ENCODE measurements at regions not wholly inside any gene's neighbourhood (a gene's known extent, or its start where the extent isn't known, plus 50 kb on each side); places are given as distances from the start of the nearest gene placed in this dataset.
"Not testable (repeated sequence)": the region's sequence is repeated elsewhere in the genome, so short reads cannot be mapped to it uniquely, and the experiment has no call there.

GRCh38 chr5:79924936-79925893 lies 65.8 kb downstream of the MTX3 start:
- peak; percentile 22 to 28 for DNase-seq (ENCODE audit: low read depth in 2 of 2)
- TF ChIP-seq, protein P1, sequence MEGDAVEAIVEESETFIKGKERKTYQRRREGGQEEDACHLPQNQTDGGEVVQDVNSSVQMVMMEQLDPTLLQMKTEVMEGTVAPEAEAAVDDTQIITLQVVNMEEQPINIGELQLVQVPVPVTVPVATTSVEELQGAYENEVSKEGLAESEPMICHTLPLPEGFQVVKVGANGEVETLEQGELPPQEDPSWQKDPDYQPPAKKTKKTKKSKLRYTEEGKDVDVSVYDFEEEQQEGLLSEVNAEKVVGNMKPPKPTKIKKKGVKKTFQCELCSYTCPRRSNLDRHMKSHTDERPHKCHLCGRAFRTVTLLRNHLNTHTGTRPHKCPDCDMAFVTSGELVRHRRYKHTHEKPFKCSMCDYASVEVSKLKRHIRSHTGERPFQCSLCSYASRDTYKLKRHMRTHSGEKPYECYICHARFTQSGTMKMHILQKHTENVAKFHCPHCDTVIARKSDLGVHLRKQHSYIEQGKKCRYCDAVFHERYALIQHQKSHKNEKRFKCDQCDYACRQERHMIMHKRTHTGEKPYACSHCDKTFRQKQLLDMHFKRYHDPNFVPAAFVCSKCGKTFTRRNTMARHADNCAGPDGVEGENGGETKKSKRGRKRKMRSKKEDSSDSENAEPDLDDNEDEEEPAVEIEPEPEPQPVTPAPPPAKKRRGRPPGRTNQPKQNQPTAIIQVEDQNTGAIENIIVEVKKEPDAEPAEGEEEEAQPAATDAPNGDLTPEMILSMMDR (IDR thresholded peaks at IDR 0.05; ENCODE audit: low read depth, low read length): peak; percentile 41
- no peak overlapping the region for H3K4me3 ChIP-seq (replicated peaks in 1 of 2; ENCODE audit: low read depth in 2 of 2, low read length in 2 of 2)

- no peak overlapping the region for H3K4me3 ChIP-seq (replicated peaks in 1 of 2; ENCODE audit: low read depth in 2 of 2, low read length in 2 of 2)
- TF ChIP-seq, protein P1 (IDR thresholded peaks at IDR 0.05; ENCODE audit: low read depth, low read length): no peak
- DNase-seq (ENCODE audit: low read depth in 2 of 2): no peak
These were observed 67.6 kb downstream of the MTX3 start for GRCh38 chr5:79923431-79923830.

GRCh38 chr5:79922626-79923025 lies 68.4 kb downstream of the MTX3 start:
- H3K4me3 ChIP-seq (replicated peaks in 1 of 2; ENCODE audit: low read depth in 2 of 2, low read length in 2 of 2): no peak overlapping the region
- TF ChIP-seq, protein P1 (IDR thresholded peaks at IDR 0.05; ENCODE audit: low read depth, low read length): no peak
- no peak for DNase-seq (ENCODE audit: low read depth in 2 of 2)

GRCh38 chr5:79907452-79907851 lies 83.6 kb downstream of the MTX3 start:
- not testable (repeated sequence) for DNase-seq (ENCODE audit: low read depth in 2 of 2); H3K4me3 ChIP-seq (replicated peaks in 1 of 2; ENCODE audit: low read depth in 2 of 2, low read length in 2 of 2)

DNA sequence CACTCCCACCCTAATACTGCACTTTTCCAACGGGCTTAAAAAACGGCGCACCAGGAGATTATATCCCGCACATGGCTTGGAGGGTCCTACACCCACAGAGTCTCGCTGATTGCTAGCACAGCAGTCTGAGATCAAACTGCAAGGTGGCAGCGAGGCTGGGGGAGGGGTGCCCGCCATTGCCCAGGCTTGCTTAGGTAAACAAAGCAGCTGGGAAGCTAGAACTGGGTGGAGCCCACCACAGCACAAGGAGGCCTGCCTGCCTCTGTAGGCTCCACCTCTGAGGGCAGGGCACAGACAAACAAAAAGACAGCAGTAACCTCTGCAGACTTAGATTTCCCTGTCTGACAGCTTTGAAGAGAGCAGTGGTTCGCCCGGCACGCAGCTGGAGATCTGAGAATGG lies 88.5 kb downstream of the MTX3 start:
- not testable (repeated sequence) for DNase-seq (ENCODE audit: low read depth in 2 of 2); H3K4me3 ChIP-seq (replicated peaks in 1 of 2; ENCODE audit: low read depth in 2 of 2, low read length in 2 of 2)

DNA sequence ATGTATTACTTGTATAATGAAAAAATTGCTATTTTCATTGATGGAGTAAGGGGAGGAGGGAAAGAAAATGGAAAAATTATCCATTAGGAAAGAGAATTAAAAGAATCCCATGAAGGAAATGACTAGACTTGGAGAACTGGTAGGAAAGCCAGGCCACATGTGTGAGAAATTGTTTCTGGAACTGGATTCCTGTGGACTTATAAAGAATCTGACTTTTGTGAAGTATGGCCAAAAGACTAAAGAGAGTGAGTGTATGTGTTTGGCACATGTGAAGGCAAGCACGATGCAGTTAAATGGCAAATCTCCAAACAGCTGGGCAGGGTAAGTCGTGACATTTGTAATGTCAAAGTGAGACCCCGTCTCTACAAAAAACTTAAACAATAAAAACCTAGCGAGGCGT lies 89.4 kb downstream of the MTX3 start:
- TF ChIP-seq, protein P1 (IDR thresholded peaks at IDR 0.05; ENCODE audit: low read depth, low read length): no peak
- no peak overlapping the region for H3K4me3 ChIP-seq (replicated peaks in 1 of 2; ENCODE audit: low read depth in 2 of 2, low read length in 2 of 2)
- no peak for DNase-seq (ENCODE audit: low read depth in 2 of 2)

- TF ChIP-seq, protein P1 (IDR thresholded peaks at IDR 0.05; ENCODE audit: low read depth, low read length): no peak
- no peak overlapping the region for H3K4me3 ChIP-seq (replicated peaks in 1 of 2; ENCODE audit: low read depth in 2 of 2, low read length in 2 of 2)
- peak in 1 of 2 donors; percentile 14 for DNase-seq (ENCODE audit: low read depth in 2 of 2)
These were observed 92.5 kb downstream of the MTX3 start for GRCh38 chr5:79898611-79899010.

DNA sequence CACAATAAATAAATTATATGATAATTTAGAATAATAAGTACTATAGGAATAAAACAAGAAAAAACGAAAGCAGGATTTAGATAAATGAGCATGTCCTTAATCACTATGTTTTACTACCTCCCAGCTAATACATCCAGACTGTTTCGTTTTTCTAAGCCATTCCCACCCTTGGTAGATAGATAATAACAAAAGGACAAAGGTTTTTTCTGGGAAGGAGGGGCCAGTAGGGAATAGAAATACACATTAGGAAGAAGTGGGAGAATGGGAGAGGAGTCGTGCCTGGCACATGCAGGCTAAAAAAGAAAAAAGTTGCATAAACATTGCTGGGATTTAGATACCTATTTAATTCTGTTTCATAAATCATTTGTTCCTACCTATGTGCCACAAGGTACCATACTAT lies 97.1 kb downstream of the MTX3 start:
- DNase-seq (ENCODE audit: low read depth in 2 of 2): no peak
- TF ChIP-seq, protein P1 (IDR thresholded peaks at IDR 0.05; ENCODE audit: low read depth, low read length): no peak
- no peak overlapping the region for H3K4me3 ChIP-seq (replicated peaks in 1 of 2; ENCODE audit: low read depth in 2 of 2, low read length in 2 of 2)
